HG02623 (cell line): ENCODE measurements at regions not wholly inside any gene's neighbourhood (a gene's known extent, or its start where the extent isn't known, plus 50 kb on each side); places are given as distances from the start of the nearest gene placed in this dataset.
"Not testable (repeated sequence)": the region's sequence is repeated elsewhere in the genome, so short reads cannot be mapped to it uniquely, and the experiment has no call there.

Experiments
- ATAC-seq: cut with Tn5 transposase; IDR thresholded peaks from one replicate; pipeline ENCODE4 v1.9.1; 2021; ENCODE audit warnings: moderate library complexity; ENCODE audit not compliant: unreplicated experiment

DNA sequence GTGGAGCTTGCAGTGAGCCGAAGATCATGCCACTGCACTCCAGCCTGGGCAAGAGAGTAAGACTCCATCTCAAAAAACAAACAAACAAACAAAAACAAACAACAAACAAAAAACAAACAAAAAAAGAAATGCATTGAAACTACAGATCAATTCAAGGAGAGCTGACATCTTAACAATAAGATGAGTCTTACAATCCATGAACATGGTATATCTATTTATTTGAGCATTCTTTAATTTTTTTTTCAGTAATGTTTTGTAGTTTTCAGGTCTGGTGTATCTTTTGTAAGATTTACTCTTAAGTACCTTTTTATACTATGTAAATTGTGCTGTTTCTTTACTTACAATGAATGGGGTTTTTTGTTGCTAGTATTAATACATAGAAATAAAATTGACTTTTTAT is 140.1 kb upstream of the DAPK1 start:
- no peak for ATAC-seq

DNA sequence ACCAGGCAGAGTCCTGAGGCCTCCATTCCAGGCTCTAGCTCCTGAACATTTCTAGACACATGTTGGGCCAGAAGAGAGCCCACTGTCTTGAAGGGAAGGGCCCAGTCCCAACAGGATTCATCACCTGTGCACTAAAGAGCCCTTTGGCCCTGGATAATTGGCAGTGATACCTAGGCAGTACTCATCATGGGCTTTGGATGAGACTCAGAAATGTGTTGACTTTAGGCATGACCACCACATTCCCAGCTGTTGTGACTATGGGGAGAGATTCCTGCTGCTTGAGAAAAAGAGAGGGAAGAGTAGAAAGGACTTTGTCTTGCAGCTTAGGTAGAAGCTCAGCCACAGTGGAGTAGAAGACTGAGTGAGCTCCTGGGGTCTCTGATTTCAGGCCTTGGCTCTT is 138.4 kb upstream of the DAPK1 start:
- ATAC-seq, result no peak

DNA sequence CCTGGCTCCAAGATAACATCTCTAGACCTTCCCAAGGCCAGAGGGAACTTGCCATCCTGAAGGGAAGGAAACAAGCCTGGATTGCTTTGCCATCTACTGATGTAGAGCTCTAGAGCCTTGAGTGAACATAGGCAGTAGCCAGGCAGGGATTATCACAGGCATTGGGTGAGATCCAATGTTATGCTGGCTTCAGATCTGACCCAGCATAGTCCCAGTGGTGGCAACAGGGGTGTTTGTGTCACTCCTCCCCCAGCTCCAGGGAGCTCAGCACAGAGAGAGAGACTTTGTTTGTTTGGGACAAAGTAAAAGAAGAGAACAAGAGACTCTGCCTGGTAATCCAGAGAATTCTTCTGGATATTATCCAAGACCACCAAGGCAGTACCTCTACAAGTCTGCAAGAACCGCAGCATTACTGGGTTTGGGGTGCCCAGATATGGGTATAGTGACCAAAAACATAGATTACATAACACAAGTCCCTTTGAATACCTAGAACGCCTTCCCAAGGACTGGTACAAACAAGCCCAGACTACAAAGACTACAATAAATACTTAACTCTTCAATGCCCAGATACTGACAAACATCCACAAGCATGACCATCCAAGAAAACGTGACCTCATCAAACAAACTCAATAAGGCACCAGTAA is 137.6 kb upstream of the DAPK1 start:
- ATAC-seq, result no peak

DNA sequence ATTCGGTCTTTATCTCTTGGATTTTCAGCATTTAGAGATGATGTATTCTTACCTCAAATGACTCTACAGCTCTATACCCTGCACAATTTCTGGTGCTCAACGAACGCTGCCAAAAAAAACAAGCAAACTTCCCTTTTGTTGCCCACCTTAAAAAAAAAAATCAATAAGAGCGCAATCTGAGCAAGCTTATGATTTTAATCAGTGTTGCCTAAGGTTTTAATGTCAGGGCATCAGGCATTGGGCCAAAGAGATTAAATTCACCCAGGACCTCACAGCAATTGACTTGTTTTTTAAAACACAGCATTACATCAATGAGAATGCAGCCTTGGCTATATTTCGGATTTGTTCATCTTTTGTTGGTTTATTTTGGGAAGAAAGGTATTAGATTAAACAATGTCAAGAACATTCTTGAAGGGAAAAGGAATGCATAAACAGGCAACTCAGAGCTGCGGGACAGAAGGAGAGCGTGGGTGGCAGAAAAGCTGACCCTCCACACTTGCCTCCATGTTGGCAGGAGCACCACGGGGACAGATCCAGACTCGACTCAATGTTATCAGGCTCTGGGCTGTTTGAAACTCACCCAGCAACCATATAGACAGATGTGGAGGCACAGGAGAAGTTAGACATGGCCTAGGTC is 127.5 kb upstream of the DAPK1 start:
- ATAC-seq, result no peak

DNA sequence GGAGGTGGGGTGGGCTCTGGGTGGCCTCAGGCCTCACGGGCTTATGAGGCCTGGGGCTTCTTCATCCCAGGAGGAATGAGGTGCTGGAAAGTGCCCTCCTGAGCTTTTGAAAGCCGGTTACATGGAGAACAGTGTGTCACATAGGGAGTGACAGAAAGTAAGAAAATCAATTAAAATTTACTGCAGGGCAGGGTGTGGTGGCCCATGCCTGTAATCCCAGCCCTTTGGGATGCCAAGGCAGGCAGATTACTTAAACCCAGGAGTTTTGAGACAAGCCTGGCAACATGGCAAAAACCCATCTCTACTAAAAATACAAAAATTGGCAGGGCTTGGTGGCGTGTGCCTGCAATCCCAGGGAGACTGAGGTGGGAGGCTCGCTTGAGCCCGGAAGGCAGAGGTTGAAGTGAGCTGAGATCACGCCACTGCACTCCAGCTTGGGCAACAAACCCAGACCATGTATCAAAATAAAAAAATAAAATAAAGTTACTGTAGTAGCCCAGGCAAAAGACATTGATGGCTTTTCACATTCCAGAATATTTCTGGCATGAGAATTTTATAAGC is 125.8 kb upstream of the DAPK1 start:
- ATAC-seq, result no peak

DNA sequence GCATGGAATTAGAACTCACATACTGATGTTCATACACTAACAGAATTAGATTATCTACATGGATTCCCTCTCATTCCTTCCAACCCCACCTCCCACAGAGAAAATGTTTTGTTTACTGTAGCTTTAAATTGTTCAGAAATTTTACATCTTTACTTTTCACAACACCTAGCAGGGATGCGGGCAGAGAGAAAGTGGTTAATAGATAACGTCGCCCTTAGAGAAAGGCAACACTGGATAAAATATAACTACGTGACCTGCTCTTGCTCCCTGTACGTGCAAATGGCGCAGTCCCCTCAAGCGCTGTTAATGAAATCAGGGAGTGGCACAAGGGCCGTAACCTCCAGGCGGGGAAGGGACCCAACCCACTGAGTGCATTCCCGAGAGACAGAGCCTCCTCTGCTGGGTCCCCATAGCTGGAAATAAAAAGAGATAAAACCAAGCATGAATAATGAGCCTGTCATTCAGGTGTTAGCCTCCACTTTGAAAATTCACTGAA is 125.3 kb upstream of the DAPK1 start:
- ATAC-seq, result no peak

DNA sequence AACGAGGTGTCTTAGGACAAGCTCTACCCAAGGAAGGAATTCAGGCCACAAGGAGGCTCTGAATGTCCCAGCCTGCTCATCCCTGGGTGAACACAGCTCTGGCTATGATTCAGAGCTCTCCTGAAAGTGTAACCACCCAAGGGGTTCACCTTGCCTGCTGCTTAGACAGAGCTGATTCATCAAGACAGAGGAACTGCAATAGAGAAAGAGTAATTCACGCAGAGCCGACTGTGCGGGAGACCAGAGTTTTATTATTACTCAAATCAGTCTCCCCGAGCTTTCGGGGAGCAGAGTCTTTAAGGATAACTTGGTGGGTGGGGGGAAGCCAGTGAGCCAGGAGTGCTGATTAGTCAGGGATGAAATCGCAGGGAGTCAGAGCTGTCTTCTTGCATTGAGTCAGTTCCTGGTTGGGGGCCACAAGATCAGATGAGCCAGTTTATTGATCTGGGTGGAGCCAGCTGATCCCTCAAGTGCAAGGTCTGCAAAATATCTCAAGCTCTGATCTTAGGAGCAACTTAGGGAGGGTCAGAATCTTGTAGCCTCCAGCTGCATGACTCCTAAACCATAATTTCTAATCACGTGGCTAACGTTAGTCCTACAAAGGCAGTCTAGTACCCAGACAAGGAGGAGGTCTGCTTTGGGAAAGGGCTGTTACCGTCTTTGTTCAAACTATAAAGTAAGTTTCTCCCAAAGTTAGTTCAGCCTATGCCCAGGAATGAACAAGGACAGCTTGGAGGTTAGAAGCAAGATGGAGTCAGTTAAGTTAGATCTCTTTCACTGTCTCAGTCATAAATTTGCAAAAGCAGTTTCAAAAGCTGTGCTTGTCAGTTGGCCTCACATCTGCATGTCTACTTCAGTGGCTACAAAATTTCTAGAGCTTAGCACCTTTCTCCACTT is 123.4 kb upstream of the DAPK1 start:
- ATAC-seq, result not testable (repeated sequence)

DNA sequence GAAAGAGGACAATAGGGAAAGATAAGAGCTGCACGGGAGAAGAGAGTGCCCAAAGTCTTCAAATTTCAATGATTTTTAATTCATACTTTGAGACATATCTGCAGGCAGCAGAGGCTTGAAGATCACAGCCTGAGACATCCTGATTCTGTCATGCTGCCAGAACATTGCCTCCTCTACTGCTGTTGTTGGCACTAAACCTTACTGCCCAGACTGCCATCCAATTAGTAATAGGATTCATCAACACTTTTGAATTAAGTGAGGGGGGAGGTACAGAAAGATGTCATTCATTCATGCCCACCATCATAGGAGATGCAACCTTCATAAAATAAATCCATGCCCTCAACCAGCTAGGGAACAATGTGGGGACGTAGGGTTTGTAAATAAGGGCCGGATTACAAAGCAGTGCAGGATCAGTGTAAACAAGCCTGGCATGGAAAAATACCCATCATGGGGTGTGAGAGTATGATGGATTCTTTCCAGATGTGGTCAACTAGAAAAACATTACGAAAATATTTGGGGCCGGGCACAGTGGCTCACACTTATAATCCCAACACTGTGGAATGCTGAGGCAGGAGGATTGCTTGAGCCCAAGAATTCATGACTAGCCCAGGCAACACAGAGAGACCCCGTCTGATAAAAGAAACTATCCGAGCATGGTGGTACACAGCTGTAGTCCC is 122.1 kb upstream of the DAPK1 start:
- no peak for ATAC-seq

DNA sequence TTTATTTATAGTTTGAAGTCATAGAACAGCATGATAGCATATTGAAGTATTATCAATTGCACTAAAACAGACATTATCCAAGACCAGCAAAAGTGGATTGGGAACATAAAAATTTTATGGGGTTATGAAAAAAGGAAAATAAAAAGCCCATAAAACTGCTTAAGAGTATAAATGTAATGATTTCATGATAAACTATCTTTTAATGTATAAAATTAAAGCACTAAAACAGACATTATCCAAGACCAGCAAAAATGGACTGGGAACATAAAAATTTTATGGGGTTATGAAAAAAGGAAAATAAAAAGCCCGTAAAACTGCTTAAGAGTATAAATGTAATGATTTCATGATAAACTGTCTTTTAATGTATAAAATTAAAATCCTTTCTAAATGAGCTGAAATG is 119.0 kb upstream of the DAPK1 start:
- no peak for ATAC-seq

DNA sequence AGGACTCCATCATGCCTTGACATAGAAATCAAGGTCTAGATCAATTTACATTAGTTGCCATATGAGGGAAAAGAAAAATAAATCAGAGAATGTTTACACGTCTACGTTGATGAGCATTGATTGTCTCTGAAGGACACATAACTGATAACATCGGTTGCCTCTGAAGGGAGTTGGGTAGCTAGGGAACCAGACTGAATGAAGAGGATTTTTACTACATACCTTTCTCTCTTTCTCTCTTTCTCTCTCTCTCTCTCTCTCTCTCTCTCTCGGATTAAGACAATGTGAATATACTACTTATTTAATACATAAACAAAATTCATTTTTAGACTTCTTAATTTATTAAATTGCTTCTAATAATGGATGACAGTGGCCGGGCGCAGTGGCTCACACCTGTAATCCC is 118.4 kb upstream of the DAPK1 start:
- ATAC-seq, result no peak

DNA sequence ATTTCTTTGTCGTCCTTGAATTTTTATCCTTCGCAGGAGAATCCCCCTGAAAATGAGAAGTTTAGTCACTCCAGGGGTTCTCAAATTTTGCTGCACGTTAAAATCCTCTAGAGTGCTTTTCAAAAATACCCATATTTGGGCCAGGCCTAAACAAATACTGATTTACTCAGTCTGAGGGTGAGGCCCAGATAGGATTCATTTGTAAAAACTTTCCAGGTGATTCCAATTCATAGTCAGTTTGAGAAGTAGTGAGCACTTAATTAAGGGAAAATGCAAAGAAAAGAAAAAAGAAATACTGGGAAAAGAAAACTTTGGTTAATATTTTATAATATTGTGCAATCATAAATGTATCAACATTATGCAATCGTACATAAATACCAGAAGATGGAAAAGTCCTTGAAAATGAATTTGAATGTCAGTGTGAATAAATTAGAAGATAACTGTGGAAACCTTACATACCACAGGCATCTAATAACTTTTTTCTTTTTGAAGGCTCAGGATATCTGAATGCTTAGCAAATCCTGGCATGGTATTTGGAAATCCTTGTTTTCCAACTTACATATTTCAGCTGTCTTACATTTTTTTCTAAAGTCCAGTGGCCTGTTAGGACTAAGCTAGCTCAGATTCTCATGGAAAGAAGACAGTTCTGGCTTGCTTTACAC is 116.5 kb upstream of the DAPK1 start:
- no peak for ATAC-seq

DNA sequence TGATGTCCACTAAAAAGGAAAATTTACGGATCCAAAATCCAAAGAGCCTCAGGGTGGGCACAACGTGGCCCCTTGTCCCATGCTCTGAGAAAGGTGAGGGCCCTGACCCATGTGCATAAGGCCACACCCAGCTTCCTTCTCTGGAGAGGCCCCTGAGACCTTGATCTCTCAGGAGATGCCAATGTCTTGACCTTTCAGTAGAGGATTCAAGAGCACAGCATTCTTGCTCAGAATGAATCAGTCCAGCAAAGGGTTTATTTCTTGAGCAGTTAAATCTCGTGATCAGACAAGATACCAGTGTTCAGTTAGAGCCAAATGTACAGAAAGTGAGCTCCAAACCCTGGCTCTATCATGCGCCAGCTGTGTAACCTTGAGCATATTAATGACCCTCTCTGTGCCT is 115.9 kb upstream of the DAPK1 start:
- no peak for ATAC-seq

DNA sequence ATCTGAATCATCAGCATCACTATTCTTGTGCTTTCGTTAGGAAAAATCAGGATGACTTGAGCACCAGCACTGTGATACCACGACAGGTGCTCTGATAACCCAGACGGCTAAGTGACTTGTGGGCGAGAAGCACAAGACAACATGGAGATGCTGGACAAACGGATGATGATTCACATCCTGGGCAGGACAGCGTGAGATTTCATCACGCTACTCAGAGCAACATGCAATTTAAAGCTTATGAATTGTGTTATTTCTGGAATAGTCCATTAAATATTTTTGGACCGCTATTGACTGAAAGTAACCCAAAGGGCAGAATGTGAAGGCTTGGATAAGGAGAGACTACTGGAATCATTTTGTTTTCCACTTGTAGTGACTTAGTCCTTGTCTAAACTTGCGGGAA is 114.8 kb upstream of the DAPK1 start:
- no peak for ATAC-seq

DNA sequence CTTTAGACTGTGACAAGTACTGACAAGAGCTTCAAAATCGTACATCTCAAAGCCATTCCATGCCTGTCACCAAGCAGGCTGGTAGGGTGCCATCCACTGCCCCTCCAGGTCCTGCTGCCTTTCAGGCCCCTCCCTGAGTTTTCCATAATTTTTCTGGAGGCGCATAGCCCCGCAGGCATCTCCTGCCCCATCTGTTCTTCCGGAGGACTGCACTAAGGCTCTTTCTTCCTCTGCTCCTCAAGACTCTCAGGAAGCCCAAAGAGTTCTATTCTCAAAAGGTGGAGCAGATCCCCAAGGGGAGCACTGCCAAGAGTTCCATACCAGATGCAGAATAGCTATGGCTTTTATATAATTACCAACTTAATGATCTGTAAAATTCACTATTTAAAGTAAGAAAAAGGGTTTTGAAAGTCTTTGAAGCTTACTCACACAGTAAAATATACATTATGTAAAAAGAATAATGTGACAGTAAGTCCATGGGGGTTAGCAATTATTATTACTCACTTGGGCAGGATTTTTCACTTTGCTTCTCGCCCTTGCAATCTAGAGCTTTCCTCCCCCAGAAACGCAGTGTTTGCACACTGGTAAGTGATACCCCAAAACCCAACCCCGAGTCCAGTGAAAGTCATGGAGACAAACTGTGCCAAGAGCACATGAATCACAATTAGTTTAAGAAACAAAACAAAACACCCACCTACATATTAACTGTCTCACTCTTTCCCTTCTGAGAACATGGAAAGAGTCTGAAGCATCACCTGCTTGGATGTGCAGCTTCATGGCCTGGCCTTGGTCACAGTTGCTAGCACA is 114.1 kb upstream of the DAPK1 start:
- no peak for ATAC-seq

DNA sequence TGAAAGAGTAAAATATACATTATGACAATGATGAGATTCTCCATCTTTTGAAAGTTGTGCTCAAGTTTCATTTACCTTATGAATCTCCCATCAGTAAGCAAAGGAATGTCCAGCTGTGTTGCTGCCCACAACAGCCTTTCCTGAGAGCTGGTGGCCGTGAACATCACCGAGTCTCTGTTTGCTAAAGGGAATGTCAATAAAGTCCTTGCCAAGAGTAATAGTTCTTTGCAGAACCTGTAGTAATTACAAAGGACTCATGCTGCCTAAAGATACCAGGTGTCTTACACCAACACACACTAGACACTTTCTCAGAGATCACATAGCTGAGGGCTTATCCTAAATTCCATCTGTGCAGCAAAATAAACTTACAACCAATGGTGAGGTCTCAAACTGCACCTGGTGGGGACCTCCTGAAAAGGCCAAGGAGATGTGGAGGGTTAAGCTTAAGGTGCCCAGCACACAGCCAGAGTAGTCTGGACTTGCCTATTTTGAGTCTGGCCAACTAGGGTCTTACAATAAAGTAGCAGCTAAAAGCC is 111.1 kb upstream of the DAPK1 start:
- ATAC-seq, result no peak

DNA sequence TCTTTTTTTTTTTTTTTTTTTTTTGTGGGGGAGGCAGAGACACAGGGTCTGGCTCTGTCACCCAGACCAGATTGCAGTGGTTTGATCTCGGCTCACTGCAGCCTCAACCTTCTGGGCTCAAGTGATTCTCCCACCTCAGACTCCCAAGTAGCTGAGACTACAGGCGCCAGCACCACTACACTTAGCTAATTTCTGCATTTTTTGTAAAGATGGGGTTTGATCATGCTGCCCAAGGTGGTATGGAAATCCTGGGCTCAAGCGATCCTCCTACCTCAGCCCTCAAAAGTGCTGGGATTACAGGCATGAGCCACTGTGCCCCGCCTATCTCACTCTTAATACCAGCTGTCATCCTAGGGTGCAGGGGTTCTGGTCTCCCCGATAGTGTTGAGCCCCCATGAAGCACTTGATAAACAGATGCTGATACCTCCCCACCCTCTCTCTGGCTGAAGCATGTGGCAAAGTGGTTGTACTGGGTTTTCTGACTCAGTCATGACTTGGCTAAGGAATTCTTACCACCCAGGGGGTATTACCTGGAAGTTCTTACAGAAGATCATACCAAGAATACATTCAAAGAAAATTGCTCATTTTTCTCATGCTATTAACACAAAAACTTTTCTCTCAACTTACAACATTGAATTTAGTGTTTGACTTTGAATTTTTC is 110.2 kb upstream of the DAPK1 start:
- ATAC-seq, result no peak

DNA sequence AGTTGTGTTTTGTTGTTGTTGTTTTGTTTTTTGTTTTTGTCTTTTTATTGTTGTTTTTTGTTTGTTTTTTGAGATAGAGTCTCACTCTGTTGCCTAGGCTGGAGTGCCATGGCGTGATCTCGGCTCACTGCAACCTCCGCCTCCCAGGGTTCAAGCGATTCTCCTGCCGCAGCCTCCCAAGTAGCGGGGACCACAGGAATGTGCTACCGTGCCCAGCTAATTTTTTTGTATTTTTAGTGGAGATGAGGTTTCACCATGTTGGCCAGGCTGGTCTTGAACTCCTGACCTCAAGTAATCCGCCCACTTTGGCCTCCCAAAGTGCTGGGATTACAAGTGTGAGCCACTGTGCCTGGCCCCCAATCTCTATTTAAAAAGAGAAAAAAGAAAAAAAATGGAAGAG is 109.0 kb upstream of the DAPK1 start:
- not testable (repeated sequence) for ATAC-seq

DNA sequence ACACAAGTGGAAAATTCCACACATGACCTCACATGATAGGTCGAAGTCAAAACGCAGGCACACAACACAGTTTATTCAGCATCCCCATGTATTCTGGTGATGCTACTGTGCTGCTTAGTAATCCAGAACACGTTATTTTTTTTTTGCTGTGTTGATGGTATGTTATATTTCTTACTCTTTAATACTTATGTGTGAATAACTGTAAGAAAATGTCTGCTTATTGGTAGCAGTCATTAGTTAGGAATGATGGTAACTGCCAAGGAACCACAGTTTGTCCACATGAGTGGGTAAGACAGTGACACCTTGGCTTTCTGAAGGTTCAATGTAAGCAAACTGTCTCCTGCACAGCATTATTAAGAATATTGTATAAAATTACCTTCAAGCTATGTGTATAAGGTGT is 107.7 kb upstream of the DAPK1 start:
- ATAC-seq, result no peak

DNA sequence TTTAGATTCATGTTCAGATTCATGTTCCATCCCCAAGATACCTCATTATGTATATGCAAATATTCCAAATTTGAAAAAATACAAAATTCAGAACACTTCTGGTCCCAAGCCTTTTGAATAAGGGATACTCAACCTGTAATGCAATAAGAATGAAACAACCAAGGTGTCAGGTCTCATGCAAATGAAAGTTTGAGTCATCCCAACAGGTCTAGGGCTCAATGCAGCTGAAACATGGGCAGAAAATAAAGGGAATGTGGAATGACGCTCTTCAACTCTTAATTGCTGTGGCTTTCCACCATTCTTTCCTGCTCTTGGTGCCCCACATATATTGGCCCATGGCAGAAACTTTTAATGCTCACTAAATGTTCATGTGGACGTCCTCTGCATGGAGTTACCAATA is 107.3 kb upstream of the DAPK1 start:
- ATAC-seq, result no peak
